H1 (cell line): ENCODE measurements at regions not wholly inside any gene's neighbourhood (a gene's known extent, or its start where the extent isn't known, plus 50 kb on each side); places are given as distances from the start of the nearest gene placed in this dataset.

Experiments used
- POU5F1 ChIP-seq: IDR thresholded peaks from 2 replicates; pipeline ENCODE4 v1.6.1; 2011; ENCODE audit warnings: low read depth, mild to moderate bottlenecking, low read length, moderate library complexity
- RBBP5 ChIP-seq: IDR thresholded peaks from 2 replicates; pipeline ENCODE4 v1.7.1; 2012; ENCODE audit warnings: low read depth, mild to moderate bottlenecking, inconsistent platforms, low read length, moderate library complexity, borderline replicate concordance
- SP1 ChIP-seq: IDR thresholded peaks from 2 replicates; pipeline ENCODE4 v1.6.1; 2011; ENCODE audit warnings: low read depth, low read length
- TCF12 ChIP-seq: IDR thresholded peaks from 2 replicates; pipeline ENCODE4 v1.6.1; 2011; ENCODE audit warnings: low read depth, mild to moderate bottlenecking, low read length
- TF ChIP-seq, protein P1 (sequence below): IDR thresholded peaks from 2 replicates; pipeline ENCODE4 v1.6.1; 2011; ENCODE audit warnings: low read depth, mild to moderate bottlenecking, low read length; ENCODE audit not compliant: insufficient read depth

DNA sequence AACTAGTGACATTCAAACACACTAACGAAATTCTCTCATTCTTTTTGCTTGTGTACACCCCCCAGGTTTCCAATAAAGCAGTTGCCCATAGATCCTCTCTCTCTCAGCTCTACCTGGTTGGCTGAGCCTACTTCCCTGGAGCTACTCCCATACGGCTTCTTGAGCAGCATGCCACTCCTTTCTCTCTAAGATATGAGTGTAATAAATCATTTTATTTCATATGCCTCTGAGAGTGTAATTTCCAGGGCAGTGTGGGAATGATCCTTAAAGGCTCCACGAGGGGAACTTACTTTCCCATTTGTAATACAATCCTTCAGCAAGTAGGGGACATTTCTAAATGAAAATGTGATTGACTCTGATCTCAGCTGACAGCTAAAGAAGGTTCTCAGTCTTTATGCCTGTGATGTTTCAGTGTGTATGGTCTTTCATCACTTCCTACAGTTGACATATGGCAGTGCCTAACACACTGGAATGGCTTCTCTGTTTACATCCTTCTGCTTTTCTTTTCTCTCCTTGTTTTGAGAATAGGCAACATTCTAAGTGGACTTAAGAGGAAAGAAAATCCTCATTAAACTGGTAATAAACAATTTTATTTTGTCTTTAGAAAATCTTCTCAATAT is 1194.3 kb upstream of the CDH8 start (continued):
- no peak for TF ChIP-seq RBBP5
- no peak for TF ChIP-seq POU5F1
- TF ChIP-seq, protein P1, sequence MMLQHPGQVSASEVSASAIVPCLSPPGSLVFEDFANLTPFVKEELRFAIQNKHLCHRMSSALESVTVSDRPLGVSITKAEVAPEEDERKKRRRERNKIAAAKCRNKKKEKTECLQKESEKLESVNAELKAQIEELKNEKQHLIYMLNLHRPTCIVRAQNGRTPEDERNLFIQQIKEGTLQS: no peak
- TF ChIP-seq TCF12: no peak
- no peak for TF ChIP-seq SP1
